Keratinocyte (primary cell): ENCODE measurements at regions not wholly inside any gene's neighbourhood (a gene's known extent, or its start where the extent isn't known, plus 50 kb on each side); places are given as distances from the start of the nearest gene placed in this dataset.

Source experiments
- DNase-seq: peaks from one replicate; pipeline ENCODE4 v3.0.0-alpha.2; 2011; ENCODE audit warnings: low read depth, missing footprints, low spot score
- FAIRE-seq: peaks from 2 replicates; lab custom pipeline; 2011; peaks lifted over from hg19 to GRCh38; lab: Jason Lieb, UNC
- H2AFZ ChIP-seq: 2 replicates; pipeline ENCODE4 v1.6.0; 2012; ENCODE audit warnings: low read length, control low read depth, inconsistent platforms; ENCODE audit not compliant: control insufficient read depth
- H3K27ac ChIP-seq: 2 replicates; pipeline ENCODE4 v1.5.1; 2011; ENCODE audit warnings: low read length; ENCODE audit not compliant: control insufficient read depth, insufficient read depth
- H3K27me3 ChIP-seq: 3 replicates; pipeline ENCODE4 v1.6.0; 2011; ENCODE audit warnings: low read length; ENCODE audit not compliant: control insufficient read depth, insufficient read depth; ENCODE audit errors: extremely low read depth
- H3K36me3 ChIP-seq, 2 experiments: 2 replicates in 1 of 2; 3 replicates in 1 of 2; pipeline ENCODE4 v1.5.1; 2011; ENCODE audit warnings: low read length in 2 of 2, mild to moderate bottlenecking in 1 of 2; ENCODE audit not compliant: control insufficient read depth in 2 of 2, insufficient read depth in 2 of 2; ENCODE audit errors: extremely low read depth in 1 of 2
- H3K4me1 ChIP-seq: 3 replicates; pipeline ENCODE4 v1.5.1; 2011; ENCODE audit warnings: low read length; ENCODE audit not compliant: control insufficient read depth, insufficient read depth; ENCODE audit errors: extremely low read depth
- H3K4me2 ChIP-seq: 3 replicates; pipeline ENCODE4 v1.6.0; 2011; ENCODE audit warnings: low read depth, low read length; ENCODE audit not compliant: control insufficient read depth, insufficient read depth; ENCODE audit errors: extremely low read depth
- H3K4me3 ChIP-seq, 3 experiments: fragments of 200-600 bp in 1 of 3; sonication (generic) in 1 of 3; 2 replicates in 2 of 3; 3 replicates in 1 of 3; pipeline ENCODE4 v1.5.1; 2011 to 2016; ENCODE audit warnings: low read length in 3 of 3, mild to moderate bottlenecking in 3 of 3, control low read depth in 2 of 3, inconsistent platforms in 1 of 3, low read depth in 1 of 3, mixed read lengths in 1 of 3, mixed run types in 1 of 3, moderate library complexity in 1 of 3; ENCODE audit not compliant: control insufficient read depth in 2 of 3, insufficient read depth in 2 of 3; ENCODE audit errors: extremely low read depth in 1 of 3
- H3K79me2 ChIP-seq: 2 replicates; pipeline ENCODE4 v1.6.0; 2012; ENCODE audit warnings: low read length; ENCODE audit not compliant: control insufficient read depth, insufficient read depth
- H3K9ac ChIP-seq: 3 replicates; pipeline ENCODE4 v1.6.0; 2011; ENCODE audit warnings: low read length; ENCODE audit not compliant: control insufficient read depth, insufficient read depth; ENCODE audit errors: extremely low read depth
- H3K9me1 ChIP-seq: 3 replicates; pipeline ENCODE4 v1.6.0; 2011; ENCODE audit warnings: low read length; ENCODE audit not compliant: control insufficient read depth, insufficient read depth; ENCODE audit errors: extremely low read depth
- H3K9me3 ChIP-seq: 2 replicates; pipeline ENCODE4 v1.5.1; 2012; ENCODE audit warnings: low read depth, low read length; ENCODE audit not compliant: control insufficient read depth
- H4K20me1 ChIP-seq: 3 replicates; pipeline ENCODE4 v1.6.0; 2011; ENCODE audit warnings: low read length; ENCODE audit not compliant: control insufficient read depth, insufficient read depth; ENCODE audit errors: extremely low read depth
- CTCF ChIP-seq, 3 experiments: IDR thresholded peaks in 1 of 3; conservative IDR thresholded peaks in 1 of 3; optimal IDR thresholded peaks in 1 of 3; 2 replicates in 2 of 3; 3 replicates in 1 of 3; pipeline versions ENCODE3 to v1.5.1; 2011; ENCODE audit warnings: low read length in 3 of 3, mild to moderate bottlenecking in 3 of 3, moderate library complexity in 2 of 3, control low read depth in 1 of 3, inconsistent platforms in 1 of 3; ENCODE audit not compliant: insufficient read depth in 2 of 3; ENCODE audit errors: extremely low read depth in 1 of 3
- EZH2 ChIP-seq: IDR thresholded peaks from one replicate; pipeline ENCODE4 v1.6.1; 2012; ENCODE audit warnings: inconsistent platforms, mild to moderate bottlenecking, low read length, moderate library complexity
- dilution Hi-C: fragments of 300-500 bp; cut with MboI; formaldehyde crosslinking; loops from one replicate; pipeline ENCODE4 v1.7.0; 2020; ENCODE audit warnings: low sequenced_read_pairs; ENCODE audit not compliant: extremely low pct_ligation_motif_present

DNA sequence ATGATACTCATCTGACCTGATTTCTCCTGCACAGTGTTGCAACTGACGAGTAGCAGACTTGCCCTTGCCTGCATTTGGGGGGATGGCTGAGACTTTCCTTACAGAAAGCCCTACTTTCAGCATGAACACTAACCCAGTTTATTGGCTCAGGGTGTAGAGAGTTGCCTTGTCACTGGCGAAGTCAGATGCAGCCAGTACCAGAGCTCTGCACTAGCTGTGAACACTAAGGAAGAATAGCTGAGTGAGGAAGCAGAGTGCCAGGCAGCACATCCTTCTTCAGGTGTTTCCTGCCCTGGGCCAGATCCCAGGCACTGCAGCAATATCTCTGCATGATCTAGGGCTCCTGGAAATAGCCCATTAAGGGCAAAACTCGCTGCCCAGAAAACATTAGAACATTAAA lies 154.0 kb upstream of the SYNPR start:
- FAIRE-seq: no peak
- dilution Hi-C loops: no loop called here
- Histone ChIP-seq H3K27ac (no peak overlapping the region), H4K20me1 (no peaks in the 10 kb centered on the region), H3K79me2 (no peaks in the 10 kb centered on the region), H3K9ac (no peak overlapping the region), H3K27me3 (no peaks in the 10 kb centered on the region), H3K4me1 (no peaks in the 10 kb centered on the region), H3K4me2 (no peak overlapping the region), H2AFZ (no peak overlapping the region), H3K9me1 (no peaks in the 10 kb centered on the region), H3K36me3 (no peaks in the 10 kb centered on the region), H3K9me3 (no peaks in the 10 kb centered on the region), H3K4me3 (no peak overlapping the region)
- TF ChIP-seq CTCF (optimal IDR thresholded peaks at IDR 0.05 in 1 of 3, IDR thresholded peaks at IDR 0.05 in 1 of 3, conservative IDR thresholded peaks at IDR 0.05 in 1 of 3; ENCODE audit: extremely low read depth in 1 of 3, insufficient read depth in 2 of 3, low read length in 3 of 3) (no peak), EZH2 (no peak)
- no peak for DNase-seq

GRCh38 chr3:63126530-63126929 lies 151.6 kb upstream of the SYNPR start:
- Histone ChIP-seq H3K79me2 (no peaks in the 10 kb centered on the region), H3K27ac (no peak overlapping the region), H3K9ac (no peak overlapping the region), H3K4me3 (no peak overlapping the region), H3K9me1 (no peaks in the 10 kb centered on the region), H3K4me1 (no peaks in the 10 kb centered on the region), H3K9me3 (no peaks in the 10 kb centered on the region), H3K4me2 (no peak overlapping the region), H3K36me3 (no peaks in the 10 kb centered on the region), H2AFZ (no peak overlapping the region), H4K20me1 (no peaks in the 10 kb centered on the region), H3K27me3 (no peaks in the 10 kb centered on the region)
- no peak for DNase-seq
- dilution Hi-C loops: no loop called here
- no peak for FAIRE-seq
- TF ChIP-seq EZH2 (no peak), CTCF (optimal IDR thresholded peaks at IDR 0.05 in 1 of 3, IDR thresholded peaks at IDR 0.05 in 1 of 3, conservative IDR thresholded peaks at IDR 0.05 in 1 of 3; ENCODE audit: extremely low read depth in 1 of 3, insufficient read depth in 2 of 3, low read length in 3 of 3) (no peak)
